Fibroblast of lung (primary cell): ENCODE measurements at regions not wholly inside any gene's neighbourhood (a gene's known extent, or its start where the extent isn't known, plus 50 kb on each side); places are given as distances from the start of the nearest gene placed in this dataset.

Experiments
- EZH2 ChIP-seq: IDR thresholded peaks from 2 replicates; pipeline ENCODE4 v1.5.1; 2012; ENCODE audit warnings: low read length, control low read depth, mild to moderate bottlenecking; ENCODE audit errors: missing control alignments
- TF ChIP-seq, protein P1 (sequence below), 2 donors: IDR thresholded peaks in 1 of 2; conservative IDR thresholded peaks in 1 of 2; 1 replicate in 1 of 2; 2 replicates in 1 of 2; pipeline ENCODE4 v1.5.1; 2011 to 2012; ENCODE audit warnings: low read length in 2 of 2, control low read depth in 1 of 2, inconsistent platforms in 1 of 2, low read depth in 1 of 2, mild to moderate bottlenecking in 1 of 2

DNA sequence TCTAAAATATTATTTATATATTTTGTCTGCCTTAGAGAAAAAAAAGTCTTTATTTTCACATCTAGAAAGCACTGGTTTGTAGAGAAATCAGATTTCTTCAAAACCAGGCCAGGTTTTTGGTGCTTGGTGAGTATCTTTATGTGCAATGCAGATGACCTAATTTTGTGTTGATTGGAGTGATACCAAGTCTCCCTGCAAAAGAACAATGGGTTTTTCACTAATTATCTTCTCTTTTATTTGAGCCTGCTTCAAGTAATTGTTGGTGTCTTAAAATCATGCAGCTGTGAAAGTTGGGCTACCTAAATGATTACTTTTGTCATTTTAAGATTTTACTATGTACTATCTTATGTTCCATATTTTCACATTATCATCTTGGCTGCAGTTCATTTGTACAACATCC, 874.7 kb downstream of the TFAP2A start:
- TF ChIP-seq, protein P1, sequence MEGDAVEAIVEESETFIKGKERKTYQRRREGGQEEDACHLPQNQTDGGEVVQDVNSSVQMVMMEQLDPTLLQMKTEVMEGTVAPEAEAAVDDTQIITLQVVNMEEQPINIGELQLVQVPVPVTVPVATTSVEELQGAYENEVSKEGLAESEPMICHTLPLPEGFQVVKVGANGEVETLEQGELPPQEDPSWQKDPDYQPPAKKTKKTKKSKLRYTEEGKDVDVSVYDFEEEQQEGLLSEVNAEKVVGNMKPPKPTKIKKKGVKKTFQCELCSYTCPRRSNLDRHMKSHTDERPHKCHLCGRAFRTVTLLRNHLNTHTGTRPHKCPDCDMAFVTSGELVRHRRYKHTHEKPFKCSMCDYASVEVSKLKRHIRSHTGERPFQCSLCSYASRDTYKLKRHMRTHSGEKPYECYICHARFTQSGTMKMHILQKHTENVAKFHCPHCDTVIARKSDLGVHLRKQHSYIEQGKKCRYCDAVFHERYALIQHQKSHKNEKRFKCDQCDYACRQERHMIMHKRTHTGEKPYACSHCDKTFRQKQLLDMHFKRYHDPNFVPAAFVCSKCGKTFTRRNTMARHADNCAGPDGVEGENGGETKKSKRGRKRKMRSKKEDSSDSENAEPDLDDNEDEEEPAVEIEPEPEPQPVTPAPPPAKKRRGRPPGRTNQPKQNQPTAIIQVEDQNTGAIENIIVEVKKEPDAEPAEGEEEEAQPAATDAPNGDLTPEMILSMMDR (conservative IDR thresholded peaks at IDR 0.05 in 1 of 2, IDR thresholded peaks at IDR 0.05 in 1 of 2; ENCODE audit: low read depth in 1 of 2, low read length in 2 of 2) = no peak
- TF ChIP-seq EZH2 = no peak
